IMR-90 (cell line): ENCODE measurements at regions not wholly inside any gene's neighbourhood (a gene's known extent, or its start where the extent isn't known, plus 50 kb on each side); places are given as distances from the start of the nearest gene placed in this dataset.

Experiments
- ATAC-seq: fragments of 200-7000 bp; cut with Tn5 transposase; 2 replicates; pipeline ENCODE4 v1.9.1; 2020; ENCODE audit warnings: low read depth, mild to moderate bottlenecking, moderate library complexity
- BruUV-seq: library from RNA; stranded (reverse); fragments of 400-500 nt; replicated peaks from 2 replicates; lab custom pipeline; 2021; lab: Mats Ljungman, UMichigan
- CTCF ChIA-PET: fragments of 300-600 bp; formaldehyde crosslinking; extraction: SDS; loops from one replicate; lab custom pipeline; 2021; ENCODE audit warnings: antibody characterized with exemption; lab: Yijun Ruan, JAX
- POLR2A ChIA-PET: fragments of 300-600 bp; sonication (Branson Sonifier 250); formaldehyde crosslinking; loops from one replicate; lab custom pipeline; 2022; ENCODE audit warnings: antibody characterized with exemption; ENCODE audit not compliant: unreplicated experiment; lab: Charles Lee
- DNase-seq: peaks from one replicate; pipeline ENCODE4 v3.0.0; 2013
- H2AFZ ChIP-seq: replicated peaks from 2 replicates; pipeline ENCODE3; 2013; ENCODE audit warnings: low read length, mild to moderate bottlenecking; ENCODE audit not compliant: poor library complexity
- H2AK5ac ChIP-seq: 2 replicates; pipeline ENCODE4 v1.6.1; 2013; ENCODE audit warnings: low read depth, low read length, inconsistent platforms
- H2AK9ac ChIP-seq: replicated peaks from 2 replicates; pipeline ENCODE3; 2013; ENCODE audit warnings: mild to moderate bottlenecking, low read depth, low read length, moderate library complexity; ENCODE audit not compliant: poor library complexity
- H2BK120ac ChIP-seq: 2 replicates; pipeline ENCODE4 v1.6.1; 2013; ENCODE audit warnings: low read depth, low read length, inconsistent platforms
- H2BK15ac ChIP-seq: 3 replicates; pipeline ENCODE4 v1.6.1; 2013; ENCODE audit warnings: low read depth, low read length, inconsistent platforms
- H2BK20ac ChIP-seq: 2 replicates; pipeline ENCODE4 v1.6.1; 2013; ENCODE audit warnings: low read depth, mild to moderate bottlenecking, inconsistent platforms, low read length, moderate library complexity
- H2BK5ac ChIP-seq: 2 replicates; pipeline ENCODE4 v1.6.1; 2013; ENCODE audit warnings: mild to moderate bottlenecking, low read depth, low read length, inconsistent platforms; ENCODE audit not compliant: poor library complexity, severe bottlenecking
- H3K14ac ChIP-seq: replicated peaks from 2 replicates; pipeline ENCODE4 v1.6.1; 2013; ENCODE audit warnings: low read depth, low read length, inconsistent platforms
- H3K18ac ChIP-seq: 2 replicates; pipeline ENCODE4 v1.6.1; 2013; ENCODE audit warnings: low read depth, low read length, control low read depth
- H3K23ac ChIP-seq: 2 replicates; pipeline ENCODE4 v1.6.1; 2013; ENCODE audit warnings: low read depth, low read length, inconsistent platforms
- H3K27ac ChIP-seq: 2 replicates; pipeline ENCODE4 v1.5.1; 2013; ENCODE audit warnings: mild to moderate bottlenecking, control low read depth, low read length; ENCODE audit not compliant: insufficient read depth
- H3K27me3 ChIP-seq: 2 replicates; pipeline ENCODE4 v1.6.1; 2013; ENCODE audit warnings: low read length; ENCODE audit not compliant: control insufficient read depth, insufficient read depth
- H3K36me3 ChIP-seq: 2 replicates; pipeline ENCODE4 v1.6.1; 2013; ENCODE audit warnings: low read length, mixed read lengths; ENCODE audit not compliant: control insufficient read depth, insufficient read depth
- H3K4ac ChIP-seq: 2 replicates; pipeline ENCODE4 v1.6.1; 2013; ENCODE audit warnings: low read depth, low read length, inconsistent platforms
- H3K4me1 ChIP-seq: 2 replicates; pipeline ENCODE4 v1.6.1; 2013; ENCODE audit warnings: low read length, mixed read lengths; ENCODE audit not compliant: control insufficient read depth, insufficient read depth
- H3K4me2 ChIP-seq: 2 replicates; pipeline ENCODE4 v1.6.1; 2013; ENCODE audit warnings: low read depth, mild to moderate bottlenecking, control low read depth, low read length, moderate library complexity
- H3K4me3 ChIP-seq: 2 replicates; pipeline ENCODE4 v1.5.1; 2013; ENCODE audit warnings: low read depth, mild to moderate bottlenecking, control low read depth, low read length, moderate library complexity; ENCODE audit not compliant: insufficient read depth
- H3K56ac ChIP-seq: 2 replicates; pipeline ENCODE4 v1.6.1; 2013; ENCODE audit warnings: low read length, inconsistent platforms; ENCODE audit not compliant: insufficient read depth; ENCODE audit errors: extremely low read depth
- H3K79me1 ChIP-seq, 2 experiments: 2 replicates each; pipeline ENCODE4 v1.6.1; 2013; ENCODE audit warnings: low read length in 2 of 2, inconsistent platforms in 1 of 2, low read depth in 1 of 2
- H3K9ac ChIP-seq: 2 replicates; pipeline ENCODE4 v1.6.1; 2013; ENCODE audit warnings: low read depth, low read length, control low read depth
- H3K9me1 ChIP-seq: 2 replicates; pipeline ENCODE4 v1.6.1; 2013; ENCODE audit warnings: low read length, inconsistent platforms; ENCODE audit not compliant: insufficient read depth
- H3K9me3 ChIP-seq: 2 replicates; pipeline ENCODE4 v1.6.1; 2013; ENCODE audit warnings: low read length; ENCODE audit not compliant: control insufficient read depth, insufficient read depth
- H4K20me1 ChIP-seq: 2 replicates; pipeline ENCODE4 v1.6.1; 2013; ENCODE audit warnings: low read length, inconsistent platforms; ENCODE audit not compliant: insufficient read depth
- H4K5ac ChIP-seq: 2 replicates; pipeline ENCODE4 v1.6.1; 2013; ENCODE audit warnings: mild to moderate bottlenecking, low read depth, low read length, control low read depth
- H4K8ac ChIP-seq, 2 experiments: 2 replicates each; pipeline ENCODE4 v1.6.1; 2013; ENCODE audit warnings: low read depth in 2 of 2, low read length in 2 of 2, control low read depth in 1 of 2, inconsistent platforms in 1 of 2
- H4K91ac ChIP-seq: 2 replicates; pipeline ENCODE4 v1.6.1; 2013; ENCODE audit warnings: low read depth, low read length, inconsistent platforms; ENCODE audit not compliant: insufficient read depth
- RFX5 ChIP-seq: IDR thresholded peaks from 2 replicates; pipeline ENCODE4 v1.8.0; 2012; ENCODE audit warnings: low read depth, mild to moderate bottlenecking, low read length, moderate library complexity
- WGBS, 2 experiments: methylation state at CpG; one replicate each; pipeline versions ENCODE4 v1.1.5 to v1.1.7; 2013; ENCODE audit warnings: missing lambda C conversion rate in 2 of 2; ENCODE audit not compliant: insufficient read length in 1 of 2; ENCODE audit errors: extremely low coverage in 2 of 2; 5-methylcytosine and 5-hydroxymethylcytosine counted together
- dilution Hi-C: fragments of 300-500 bp; cut with HindIII; formaldehyde crosslinking; loops from one replicate; pipeline ENCODE4 v1.14.3; 2018; ENCODE audit warnings: low sequenced_read_pairs; ENCODE audit not compliant: unreplicated experiment
- in situ Hi-C: fragments of 300-500 bp; cut with MboI; formaldehyde crosslinking; loops from 3 replicates; pipeline ENCODE4 v1.14.3; 2019; ENCODE audit warnings: low sequenced_read_pairs, inconsistent platforms, mixed read lengths
- intact Hi-C: fragments of 100-400 bp; cut with micrococcal nuclease; formaldehyde crosslinking; loops from 2 replicates; pipeline ENCODE4 v1.10.0; 2022
- TF ChIP-seq, protein P1 (sequence below): fragments of 150-350 bp; IDR thresholded peaks from 2 replicates; pipeline ENCODE4 v1.6.1; 2016; ENCODE audit warnings: low read depth, mild to moderate bottlenecking, low read length, moderate library complexity, borderline replicate concordance

DNA sequence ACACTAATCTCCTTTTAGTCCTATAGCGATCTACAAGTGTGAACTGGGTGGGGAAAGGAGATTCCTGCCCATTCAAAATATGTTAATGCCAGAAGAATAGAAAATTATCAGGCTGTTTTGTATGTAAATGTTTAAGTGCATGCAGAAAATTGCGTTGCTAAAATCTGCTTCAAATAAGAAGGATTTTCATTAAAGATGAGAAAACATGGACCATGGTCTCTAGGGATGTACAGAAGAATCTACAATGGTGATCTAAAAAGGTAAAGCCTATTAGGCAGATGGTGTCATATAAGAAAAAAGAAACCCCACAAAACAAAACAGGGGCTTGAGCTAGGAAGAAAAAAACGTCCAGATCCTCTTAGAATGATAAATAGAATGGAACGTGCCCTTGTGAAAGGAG is 287.5 kb upstream of the ROBO1 start:
- no peaks in the 10 kb centered on the region for H4K20me1 ChIP-seq
- H2BK120ac ChIP-seq = no peak overlapping the region
- H3K79me1 ChIP-seq = no peaks in the 10 kb centered on the region
- POLR2A ChIA-PET = no interaction called here
- no TSS peak for BruUV-seq
- no peaks in the 10 kb centered on the region for H3K4me1 ChIP-seq
- CTCF ChIA-PET = no interaction called here
- intact Hi-C loops (no loop called here), in situ Hi-C loops (no loop called here), dilution Hi-C loops (no loop called here)
- H3K9ac ChIP-seq = no peak overlapping the region
- no peak overlapping the region for H4K91ac ChIP-seq
- no peak overlapping the region for H2AK9ac ChIP-seq
- no peak overlapping the region for H3K18ac ChIP-seq
- H2AK5ac ChIP-seq = no peak overlapping the region
- no peak overlapping the region for H3K14ac ChIP-seq
- no peak for DNase-seq
- no peaks in the 10 kb centered on the region for H3K9me1 ChIP-seq
- no CpG with 5 or more reads among the region's 4 CpGs for WGBS, 2 experiments
- no peak overlapping the region for H3K4ac ChIP-seq
- no peaks in the 10 kb centered on the region for H3K27me3 ChIP-seq
- no peak overlapping the region for H4K5ac ChIP-seq
- H2AFZ ChIP-seq = no peak overlapping the region
- TF ChIP-seq, protein P1, sequence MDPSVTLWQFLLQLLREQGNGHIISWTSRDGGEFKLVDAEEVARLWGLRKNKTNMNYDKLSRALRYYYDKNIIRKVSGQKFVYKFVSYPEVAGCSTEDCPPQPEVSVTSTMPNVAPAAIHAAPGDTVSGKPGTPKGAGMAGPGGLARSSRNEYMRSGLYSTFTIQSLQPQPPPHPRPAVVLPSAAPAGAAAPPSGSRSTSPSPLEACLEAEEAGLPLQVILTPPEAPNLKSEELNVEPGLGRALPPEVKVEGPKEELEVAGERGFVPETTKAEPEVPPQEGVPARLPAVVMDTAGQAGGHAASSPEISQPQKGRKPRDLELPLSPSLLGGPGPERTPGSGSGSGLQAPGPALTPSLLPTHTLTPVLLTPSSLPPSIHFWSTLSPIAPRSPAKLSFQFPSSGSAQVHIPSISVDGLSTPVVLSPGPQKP = no peak
- TF ChIP-seq RFX5 = no peak
- H2BK5ac ChIP-seq = no peak overlapping the region
- no peak overlapping the region for H3K23ac ChIP-seq
- peaks cover 4% of the 10 kb centered on the region; the same call in 1 of the 2 replicates for H3K9me3 ChIP-seq
- H3K4me2 ChIP-seq = no peak overlapping the region
- H2BK20ac ChIP-seq = no peak overlapping the region
- H3K36me3 ChIP-seq = no peaks in the 10 kb centered on the region
- no peak overlapping the region for H3K56ac ChIP-seq
- no peak for ATAC-seq
- no peak overlapping the region for H4K8ac ChIP-seq
- H3K4me3 ChIP-seq = no peak overlapping the region
- no peak overlapping the region for H3K27ac ChIP-seq
- no peak overlapping the region for H2BK15ac ChIP-seq
